ENCODE measurements at regions not wholly inside any gene's neighbourhood (a gene's known extent, or its start where the extent isn't known, plus 50 kb on each side); places are given as distances from the start of the nearest gene placed in this dataset.
"Not testable (repeated sequence)": the region's sequence is repeated elsewhere in the genome, so short reads cannot be mapped to it uniquely, and the experiment has no call there.

DNA sequence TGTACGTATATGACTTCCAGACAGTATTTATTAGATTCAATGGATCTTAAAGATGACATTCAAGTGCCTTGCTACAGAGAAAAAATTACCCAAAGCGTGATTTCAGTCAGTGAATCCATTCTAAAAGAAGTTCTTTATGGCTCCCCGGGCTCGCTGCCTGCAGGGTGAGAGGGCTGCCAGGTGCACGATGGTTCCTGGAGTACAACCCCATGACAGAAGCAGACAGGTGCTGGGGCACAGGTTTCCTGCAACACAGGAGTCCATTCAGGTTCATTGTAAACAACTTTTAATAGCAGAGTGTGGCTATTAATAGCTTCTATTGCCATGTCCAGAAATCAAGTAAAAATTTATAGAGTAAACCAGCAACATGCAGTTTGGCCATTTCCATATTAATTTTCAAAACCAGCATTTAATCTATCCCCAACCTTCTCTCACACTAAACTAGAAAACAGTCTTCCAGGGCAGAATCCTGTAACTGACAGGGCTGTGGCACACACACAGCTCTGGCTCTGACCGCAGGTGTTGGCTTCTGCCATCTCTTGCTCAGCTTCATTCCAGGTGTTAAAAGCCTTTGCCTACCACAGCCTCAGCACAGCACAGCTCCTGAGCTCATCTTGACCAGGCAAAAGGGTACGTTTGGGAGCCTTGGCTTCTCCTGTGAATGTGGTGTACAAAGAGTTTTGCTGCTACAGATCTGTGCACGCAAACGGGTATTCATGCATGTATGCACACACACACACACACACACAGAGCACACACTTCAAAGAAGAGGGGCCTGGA, 185.9 kb downstream of the MEX3B start:
- DNase-seq: no peak

DNA sequence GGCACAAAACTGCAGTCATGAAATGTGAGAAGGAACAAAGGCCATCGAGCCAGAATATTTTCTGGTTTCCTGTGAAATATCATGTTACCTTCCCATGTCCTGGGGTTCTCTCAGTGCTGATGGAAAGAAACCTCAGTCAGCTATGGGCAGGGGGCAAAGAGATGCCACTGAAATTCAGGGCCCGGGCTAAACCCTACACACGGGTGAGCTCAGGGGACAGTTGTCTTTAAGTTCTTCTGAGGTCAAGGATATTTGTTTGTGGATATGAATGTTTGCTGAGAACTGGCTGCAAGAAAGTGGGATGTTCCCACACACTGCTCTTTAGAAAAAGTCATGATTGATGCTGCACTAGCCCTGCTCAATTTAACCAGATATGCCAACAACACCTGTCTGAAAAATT, 187.2 kb downstream of the MEX3B start:
- DNase-seq: no peak

DNA sequence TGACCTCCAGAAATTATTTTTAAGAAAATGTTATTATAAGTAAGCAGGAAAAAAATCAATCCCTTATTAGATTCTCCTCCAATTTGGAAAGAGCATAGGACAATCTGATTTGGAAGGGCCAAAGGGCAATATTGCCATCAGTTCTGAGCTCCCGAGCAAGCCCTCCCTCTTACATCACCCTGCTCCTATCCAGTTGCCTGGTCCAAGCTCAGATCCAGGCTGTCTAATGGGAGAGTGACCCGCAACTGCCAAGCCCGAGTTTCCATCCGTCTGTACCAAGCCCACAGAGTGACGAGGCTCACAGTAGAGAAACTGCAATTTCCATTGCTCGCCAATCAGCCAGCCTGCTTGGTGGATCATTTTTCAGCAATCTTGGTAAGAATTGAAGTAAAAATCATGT, 187.7 kb downstream of the MEX3B start:
- DNase-seq: no peak

DNA sequence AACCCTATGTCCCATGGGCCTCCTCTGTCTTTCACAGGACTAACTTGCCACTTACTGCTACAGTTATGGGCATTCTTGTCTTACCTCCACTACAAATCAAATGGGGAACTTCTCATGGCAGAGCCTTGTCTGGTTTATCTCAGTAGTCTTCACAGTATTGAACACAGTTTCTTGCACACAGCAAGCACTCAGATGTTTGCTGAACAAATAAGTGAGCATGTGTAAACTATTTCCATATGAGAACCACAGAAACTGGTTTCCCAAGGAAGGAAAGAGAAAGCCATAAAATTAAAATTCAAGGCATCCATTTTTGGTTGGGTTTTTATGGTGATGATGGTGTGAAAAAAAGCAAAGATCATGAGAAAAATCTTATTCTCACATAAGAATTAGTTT, 189.2 kb downstream of the MEX3B start:
- no peak for DNase-seq

DNA sequence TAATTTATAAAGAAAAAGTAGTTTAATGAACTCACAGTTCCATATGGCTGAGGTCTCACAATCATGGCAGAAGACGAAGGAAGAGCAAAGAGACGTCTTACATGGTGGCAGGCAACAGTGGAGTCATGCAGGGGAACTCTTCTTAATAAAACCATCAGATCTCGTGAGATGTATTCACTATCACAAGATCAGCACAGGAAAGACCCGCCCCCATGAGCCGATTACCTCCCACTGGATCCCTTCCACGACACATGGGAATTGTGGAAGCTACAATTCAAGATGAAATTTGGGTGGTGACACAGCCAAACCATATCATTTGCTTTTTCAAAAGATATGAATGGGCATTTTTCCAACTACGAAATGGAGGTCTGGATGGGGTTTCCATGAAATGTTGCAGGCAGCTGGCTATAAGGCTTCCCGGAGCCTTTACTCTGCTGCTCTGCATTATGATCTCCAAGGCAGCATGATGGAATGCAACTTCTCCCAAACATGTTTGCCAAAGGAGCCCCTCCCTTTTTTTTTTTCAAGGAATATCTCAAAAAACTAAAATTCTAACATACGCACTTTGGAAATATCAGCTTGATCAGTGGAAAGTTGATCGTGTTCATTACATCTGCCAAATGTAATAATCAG, 189.7 kb downstream of the MEX3B start:
- no peak for DNase-seq

DNA sequence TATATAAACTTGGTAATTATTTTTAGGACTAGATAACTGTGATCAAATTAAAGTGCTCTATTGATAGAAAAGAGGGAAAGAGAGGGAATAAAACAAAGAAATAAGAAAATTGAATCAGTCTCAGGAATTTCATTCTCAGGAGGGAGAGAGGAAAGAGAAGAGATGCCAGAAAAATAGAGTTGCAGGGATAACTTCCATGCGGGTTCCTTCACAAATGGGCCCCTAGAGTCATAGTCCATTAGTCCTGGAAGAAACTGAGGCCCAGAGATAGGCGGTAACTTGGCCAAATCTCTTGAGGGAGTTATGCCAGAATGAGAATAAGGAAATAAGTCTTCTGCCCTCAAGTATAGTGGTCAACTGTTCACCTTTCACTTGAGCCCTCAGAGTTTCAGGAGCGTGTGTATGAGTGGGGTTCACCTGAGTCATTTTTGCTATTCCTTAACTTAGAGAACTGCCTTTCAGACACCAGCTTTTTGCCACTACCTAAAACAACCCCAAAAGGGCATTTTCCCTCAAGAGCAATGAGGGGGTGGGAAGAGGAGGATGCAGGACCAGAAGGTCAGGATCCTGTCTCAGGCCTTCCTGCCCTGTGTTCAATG, 192.6 kb downstream of the MEX3B start:
- no peak for DNase-seq

DNA sequence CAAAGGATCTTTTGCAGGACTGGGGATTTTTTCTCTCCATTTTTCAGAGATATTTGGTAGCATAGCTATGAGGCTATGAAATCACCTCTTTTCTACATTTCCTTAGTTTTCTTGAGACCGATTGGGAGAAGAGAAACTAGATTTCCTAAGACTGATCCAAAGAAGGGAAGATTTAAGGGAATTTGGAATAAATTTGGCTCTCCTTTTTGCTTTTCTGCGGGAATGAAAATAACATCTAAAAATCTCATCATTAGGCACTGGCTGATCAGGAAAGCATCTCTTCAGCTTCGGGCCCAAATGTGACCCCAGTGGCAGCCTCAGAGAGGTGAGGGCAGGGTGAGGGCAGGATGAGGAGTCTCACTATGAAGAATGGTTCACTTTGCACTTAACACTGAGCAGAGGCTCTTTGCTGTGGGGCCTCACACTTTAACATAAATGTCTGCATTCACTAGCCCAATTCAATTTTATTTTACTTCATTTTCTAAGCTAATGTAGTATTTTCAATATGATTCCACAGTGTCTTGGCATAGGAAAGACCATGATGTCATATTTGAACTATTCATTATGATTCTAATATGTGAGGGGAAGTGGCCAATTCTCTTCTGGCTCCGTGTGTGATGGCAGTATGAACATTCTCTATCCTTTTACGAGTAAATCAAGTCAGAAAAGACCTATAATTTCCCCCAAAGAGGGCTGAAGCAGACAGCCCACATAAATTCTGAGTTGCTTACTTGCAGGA, 193.2 kb downstream of the MEX3B start:
- no peak for DNase-seq

DNA sequence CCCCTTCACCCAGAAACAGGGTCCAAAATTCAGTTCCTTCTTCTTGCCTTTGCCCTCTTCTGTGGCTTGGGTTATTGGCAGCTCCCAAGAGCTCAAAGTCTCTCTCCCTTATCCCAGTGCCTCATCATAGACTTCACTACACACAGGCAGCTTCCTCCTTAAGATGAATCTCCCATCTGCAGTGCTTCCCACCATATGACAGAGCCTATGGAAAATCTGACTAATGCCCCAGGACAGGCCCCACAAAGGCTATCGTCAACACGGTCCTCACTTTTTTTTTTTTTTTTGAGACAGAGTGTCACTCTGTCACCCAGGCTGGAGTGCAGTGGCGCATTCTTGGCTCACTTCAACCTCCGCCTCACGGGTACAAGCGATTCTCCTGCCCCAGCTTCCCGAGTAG, 194.1 kb downstream of the MEX3B start:
- no peak for DNase-seq

DNA sequence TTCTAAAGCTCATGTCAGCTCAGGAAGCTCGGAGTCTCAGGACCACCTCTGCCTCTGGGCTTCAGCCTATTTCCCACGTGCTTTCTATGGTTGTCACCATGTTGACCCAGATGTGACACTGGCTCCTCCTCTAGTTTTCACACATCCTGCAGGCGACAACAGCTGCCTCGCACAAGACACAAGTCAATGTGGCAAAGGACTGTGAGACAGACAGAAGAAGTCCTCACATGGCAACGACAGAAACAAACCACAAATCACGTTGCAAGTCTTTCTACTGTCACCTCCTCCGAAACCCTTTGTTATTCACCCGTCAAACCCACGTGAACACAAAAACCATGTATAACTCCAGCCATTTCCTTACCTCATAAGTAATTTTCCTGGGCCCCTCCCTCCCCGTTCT, 194.5 kb downstream of the MEX3B start:
- DNase-seq: no peak

DNA sequence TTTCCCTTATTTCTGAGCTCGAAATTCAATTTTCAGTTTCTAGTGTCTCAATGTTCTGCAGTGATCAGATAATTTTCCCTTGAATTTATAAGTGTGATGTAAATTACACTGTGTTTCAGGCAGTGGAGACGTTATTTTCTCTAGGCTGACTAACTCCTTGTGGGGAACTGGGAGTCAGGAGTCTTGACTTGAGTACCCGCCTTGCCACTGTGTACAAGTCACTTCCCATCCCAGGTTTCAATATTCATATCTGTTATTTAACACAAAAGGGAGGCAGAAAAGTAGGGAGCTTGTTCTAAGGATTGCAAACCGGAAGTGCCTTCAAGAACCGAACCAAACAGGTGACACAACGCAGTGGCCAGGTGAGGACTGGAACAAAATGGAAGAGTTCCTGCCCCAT, 196.5 kb downstream of the MEX3B start:
- no peak for DNase-seq

DNA sequence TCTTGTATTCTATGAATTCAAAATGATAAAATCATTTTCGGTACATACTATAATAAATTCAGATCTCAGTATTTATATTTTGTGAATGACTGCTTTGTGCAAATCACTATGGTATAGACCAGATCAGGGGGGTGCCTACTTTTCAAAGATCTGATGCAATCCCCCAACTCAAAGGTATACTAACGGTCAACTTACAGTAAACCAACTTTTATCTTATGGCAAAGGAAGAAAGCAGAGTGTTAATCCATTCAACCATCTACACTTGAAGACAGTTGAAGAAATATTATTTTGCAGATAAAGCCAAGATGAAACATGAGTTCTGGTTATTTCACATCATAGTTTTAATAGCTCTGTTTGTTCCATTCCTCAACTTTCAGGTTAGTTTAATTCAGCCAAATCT, 197.1 kb downstream of the MEX3B start:
- no peak for DNase-seq

DNA sequence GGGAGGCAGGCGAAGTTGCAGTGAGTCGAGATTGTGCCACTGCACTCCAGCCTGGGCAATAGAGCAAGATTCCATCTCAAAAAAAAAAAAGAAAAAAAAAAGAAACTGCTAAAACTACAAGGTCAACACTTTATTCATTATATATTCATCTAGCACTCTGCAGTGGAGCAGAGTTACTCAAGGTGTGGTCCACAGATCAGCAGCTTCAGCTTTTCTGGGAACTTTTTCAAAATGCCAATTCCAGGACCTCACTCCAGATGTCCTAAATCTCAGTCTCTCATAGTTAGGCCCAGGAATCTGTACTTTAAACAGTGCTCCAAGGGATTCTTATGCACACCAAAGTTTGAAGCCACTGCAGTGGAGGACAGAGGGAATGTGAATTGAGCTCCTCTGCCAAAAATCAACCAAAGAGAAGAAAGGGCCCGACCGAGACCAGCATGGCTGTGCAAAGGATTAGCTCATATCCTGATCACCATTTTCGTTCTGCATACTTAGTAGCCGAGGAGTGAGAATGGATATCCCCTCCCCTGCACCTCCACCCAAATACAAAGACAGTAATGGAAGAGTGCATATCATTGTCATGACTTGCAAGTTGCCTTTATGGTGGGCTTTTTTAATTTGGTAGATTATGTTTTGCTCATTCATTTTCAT, 201.9 kb downstream of the MEX3B start:
- no peak for DNase-seq

DNA sequence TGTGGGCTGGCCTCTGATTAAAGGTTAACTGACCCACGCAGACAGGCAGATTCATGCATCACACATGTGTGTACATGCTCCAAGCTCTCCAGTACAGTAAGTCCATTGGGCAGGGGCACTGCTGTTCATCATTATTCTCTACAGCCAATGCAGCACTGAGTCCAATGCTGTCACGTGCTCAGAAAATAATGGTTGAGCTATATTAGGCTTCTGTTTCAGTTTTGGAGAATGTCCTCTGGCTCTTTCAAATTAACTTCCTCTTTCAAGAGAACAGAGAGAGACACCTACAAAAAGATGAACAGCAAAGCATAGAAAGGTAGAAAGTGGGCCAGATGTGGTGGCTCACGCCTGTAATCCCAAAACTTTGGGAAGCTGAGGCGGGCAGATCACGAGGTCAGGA, 202.6 kb downstream of the MEX3B start:
- no peak for DNase-seq

DNA sequence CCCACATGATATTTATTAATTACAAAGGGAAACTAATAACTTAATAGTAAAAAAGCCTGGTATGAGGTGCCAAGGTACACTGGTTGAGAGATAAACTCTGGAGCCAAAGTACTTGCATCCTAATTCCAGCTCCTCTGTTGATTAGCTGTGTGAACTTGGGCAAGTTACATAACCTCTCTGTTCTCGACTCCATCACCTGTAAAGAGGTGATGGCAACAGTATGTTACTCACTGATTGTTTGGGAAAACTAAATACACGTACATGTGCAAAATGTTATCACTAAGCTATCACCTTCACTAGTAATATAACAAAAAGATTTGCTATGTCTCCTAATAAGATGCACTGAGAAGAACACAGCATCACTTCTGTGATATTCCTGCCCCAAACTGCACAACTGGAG, 206.4 kb downstream of the MEX3B start:
- no peak for DNase-seq

DNA sequence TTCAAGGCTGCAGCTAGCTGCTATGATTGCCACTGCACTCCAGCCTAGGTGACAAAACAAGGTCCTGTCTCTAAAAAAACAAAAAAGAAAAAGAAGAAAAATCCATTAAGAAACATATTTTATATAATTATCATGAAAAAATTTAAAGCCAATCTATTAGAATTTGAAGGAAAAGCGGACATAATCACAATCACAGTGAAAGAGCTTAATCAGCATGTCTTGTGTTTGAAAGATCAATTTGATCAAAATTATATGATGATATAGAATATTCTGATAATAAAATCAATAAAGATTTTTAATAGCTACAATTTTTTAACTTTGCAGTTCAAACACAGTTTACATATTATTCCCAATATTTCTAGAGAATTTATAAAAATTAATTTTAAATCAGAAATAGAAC, 210.1 kb downstream of the MEX3B start:
- DNase-seq: no peak

DNA sequence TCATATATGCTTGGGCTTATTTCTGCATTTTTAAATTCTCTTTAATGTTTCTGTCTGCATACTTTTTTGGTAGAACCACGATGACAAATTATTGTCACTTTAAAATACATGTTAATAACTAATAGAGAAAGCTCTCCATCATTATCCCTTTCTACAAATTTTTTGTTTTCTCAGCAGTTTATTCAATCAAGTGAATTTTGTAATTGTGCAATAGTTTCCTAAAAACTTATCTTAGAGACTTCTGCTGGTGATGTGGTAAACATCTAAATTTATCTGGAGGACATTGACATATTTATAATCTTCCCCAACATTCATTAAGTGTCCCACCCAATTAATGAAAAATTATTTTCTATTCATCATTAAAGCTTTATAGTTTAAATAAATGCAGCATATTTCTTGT, 215.3 kb downstream of the MEX3B start:
- DNase-seq: no peak

DNA sequence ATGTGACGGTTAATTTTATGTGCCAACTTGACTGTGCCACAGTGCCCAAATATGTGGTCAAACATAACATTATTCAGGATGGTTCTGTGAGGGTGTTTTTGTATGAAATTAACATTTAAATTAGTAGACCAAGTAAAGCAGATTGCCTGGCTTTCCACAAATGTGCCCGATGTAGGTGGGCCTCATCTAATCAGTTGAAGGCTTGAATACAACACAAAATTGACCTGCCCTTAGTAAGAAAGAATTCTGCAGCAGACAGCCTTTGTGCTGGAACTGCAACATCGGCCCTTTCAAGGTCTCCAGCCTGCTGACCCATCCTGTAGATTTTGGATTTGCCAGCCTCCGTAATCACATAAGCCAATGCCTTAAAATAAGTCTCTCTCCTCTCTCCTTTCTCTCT, 215.9 kb downstream of the MEX3B start:
- no peak for DNase-seq

DNA sequence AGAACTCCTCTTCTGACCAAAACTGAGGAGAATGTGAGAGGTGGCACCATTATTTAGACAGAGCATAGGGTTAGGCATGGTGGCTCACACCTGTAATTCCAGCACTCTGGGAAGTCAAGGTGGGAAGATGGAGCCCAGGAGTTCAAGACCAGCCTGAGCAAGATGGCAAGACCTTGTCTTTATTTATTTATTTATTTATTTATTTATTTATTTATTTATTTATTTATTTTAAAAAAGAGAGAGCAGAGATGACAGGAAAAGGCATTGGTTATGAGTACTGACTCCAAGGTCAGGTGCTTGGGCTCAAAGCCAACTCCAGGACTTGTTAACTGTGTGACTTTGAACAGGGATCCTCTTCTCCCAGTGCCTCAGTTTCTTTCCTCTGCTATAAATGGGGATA, 217.7 kb downstream of the MEX3B start:
- no peak for DNase-seq

DNA sequence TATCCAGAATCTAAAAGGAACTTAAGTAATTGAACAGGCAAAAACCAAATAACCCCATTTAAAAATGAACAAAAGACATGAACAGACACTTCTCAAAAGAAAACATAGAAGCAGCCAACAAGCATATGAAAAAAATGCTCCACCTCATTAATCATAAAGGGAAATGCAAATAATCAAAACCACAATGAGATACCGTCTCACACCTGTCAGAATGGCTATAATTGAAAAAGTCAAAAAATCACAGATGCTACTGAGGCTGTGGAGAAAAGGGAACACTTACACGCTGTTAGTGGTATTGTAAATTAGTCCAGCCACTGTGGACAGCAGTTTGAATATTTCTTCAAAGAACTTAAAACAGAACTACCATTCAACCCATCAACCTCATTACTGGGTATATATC, 220.7 kb downstream of the MEX3B start:
- DNase-seq: no peak

DNA sequence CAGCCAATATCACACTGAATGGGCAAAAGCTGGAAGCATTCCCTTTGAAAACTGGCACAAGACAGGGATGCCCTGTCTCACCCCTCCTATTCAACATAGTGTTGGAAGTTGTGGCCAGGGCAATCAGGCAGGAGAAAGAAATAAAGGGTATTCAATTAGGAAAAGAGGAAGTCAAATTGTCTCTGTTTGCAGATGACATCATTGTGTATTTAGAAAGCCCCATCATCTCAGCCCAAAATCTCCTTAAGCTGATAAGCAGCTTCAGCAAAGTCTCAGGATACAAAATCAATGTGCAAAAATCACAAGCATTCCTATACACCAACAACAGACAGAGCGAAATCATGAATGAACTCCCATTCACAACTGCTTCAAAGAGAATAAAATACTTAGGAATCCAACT, 223.2 kb downstream of the MEX3B start:
- not testable (repeated sequence) for DNase-seq

DNA sequence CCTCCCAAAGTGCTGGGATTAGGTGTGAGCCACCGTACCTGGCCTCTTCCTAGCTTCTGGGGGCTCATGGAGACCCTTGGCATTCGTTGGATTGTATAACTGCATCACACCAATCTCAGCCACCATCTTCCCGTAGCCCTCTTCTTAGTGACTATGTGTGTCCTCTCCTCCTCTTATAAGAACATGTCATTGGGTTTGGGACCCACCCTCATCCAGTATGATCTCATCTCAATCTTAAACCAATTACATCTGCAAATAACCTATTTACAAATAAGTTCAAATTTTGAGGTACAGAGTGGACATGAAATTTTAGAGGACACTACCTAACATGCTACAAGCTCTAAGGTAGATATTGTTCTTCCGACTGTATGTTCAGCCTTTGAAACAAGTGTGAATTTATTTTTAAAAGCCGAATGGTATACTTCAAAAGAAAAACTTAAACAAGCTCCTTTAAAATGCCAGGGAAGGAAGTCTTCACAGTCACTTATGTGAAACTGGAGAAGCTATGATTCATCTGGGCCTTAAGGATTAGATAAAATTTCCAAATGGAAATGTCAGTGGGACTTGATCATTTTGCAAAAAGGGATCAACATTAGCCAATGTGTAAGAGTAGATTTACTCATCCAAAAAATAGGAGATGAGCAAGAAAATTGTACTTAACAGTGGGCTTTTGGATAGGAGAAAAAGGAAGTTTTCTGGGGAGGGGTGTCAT, 225.7 kb downstream of the MEX3B start:
- DNase-seq: no peak

DNA sequence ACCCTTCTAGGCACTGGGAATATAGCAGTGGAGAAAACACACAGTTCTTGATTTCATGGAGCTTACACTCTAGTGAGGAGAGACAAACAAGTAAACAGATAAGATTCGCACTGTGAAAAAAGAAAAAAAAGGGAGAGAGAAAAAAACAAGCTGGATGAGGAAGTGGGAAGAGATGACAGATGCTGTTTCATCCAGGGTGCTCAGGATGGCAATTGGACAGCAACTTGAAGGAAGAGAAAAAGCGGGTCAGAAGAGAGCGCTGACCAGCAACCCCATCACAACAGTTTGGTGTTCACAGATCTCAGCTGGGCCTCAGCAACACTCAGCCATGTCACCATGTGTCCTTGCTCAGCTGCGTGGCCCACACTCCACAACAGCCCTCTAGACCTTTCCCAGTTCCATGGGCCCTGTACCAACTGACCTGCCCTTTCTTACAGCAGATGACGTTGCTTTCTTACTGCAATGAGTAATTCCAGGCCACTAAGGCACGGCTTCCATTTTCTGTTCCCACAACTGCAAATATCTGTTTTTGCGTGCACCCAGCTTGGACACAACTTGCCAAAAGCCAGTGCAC, 230.8 kb downstream of the MEX3B start:
- no peak for DNase-seq
